Right lobe of liver (tissue), 4 donors: ENCODE measurements at regions not wholly inside any gene's neighbourhood (a gene's known extent, or its start where the extent isn't known, plus 50 kb on each side); places are given as distances from the start of the nearest gene placed in this dataset.

Source experiments
- POLR2A ChIP-seq: fragments of 450-650 bp; IDR thresholded peaks from one replicate; pipeline ENCODE4 v1.6.1; 2017; ENCODE audit warnings: antibody characterized with exemption, mild to moderate bottlenecking
- TF ChIP-seq, protein P1 (sequence below), 4 donors: fragments of 200-600 bp in 3 of 4; fragments of 450-650 bp in 1 of 4; IDR thresholded peaks; one replicate each; pipeline versions ENCODE4 v1.5.1 to v1.8.0; 2016 to 2022; ENCODE audit warnings: antibody characterized with exemption in 4 of 4, mild to moderate bottlenecking in 2 of 4
- donor health status: DM: no; HTN: no; CAD: no.
- donor health status: DM: no; HTN: no; CAD: no.
- donor health status: DM: no; HTN: yes; CAD: no.

- TF ChIP-seq, protein P1, sequence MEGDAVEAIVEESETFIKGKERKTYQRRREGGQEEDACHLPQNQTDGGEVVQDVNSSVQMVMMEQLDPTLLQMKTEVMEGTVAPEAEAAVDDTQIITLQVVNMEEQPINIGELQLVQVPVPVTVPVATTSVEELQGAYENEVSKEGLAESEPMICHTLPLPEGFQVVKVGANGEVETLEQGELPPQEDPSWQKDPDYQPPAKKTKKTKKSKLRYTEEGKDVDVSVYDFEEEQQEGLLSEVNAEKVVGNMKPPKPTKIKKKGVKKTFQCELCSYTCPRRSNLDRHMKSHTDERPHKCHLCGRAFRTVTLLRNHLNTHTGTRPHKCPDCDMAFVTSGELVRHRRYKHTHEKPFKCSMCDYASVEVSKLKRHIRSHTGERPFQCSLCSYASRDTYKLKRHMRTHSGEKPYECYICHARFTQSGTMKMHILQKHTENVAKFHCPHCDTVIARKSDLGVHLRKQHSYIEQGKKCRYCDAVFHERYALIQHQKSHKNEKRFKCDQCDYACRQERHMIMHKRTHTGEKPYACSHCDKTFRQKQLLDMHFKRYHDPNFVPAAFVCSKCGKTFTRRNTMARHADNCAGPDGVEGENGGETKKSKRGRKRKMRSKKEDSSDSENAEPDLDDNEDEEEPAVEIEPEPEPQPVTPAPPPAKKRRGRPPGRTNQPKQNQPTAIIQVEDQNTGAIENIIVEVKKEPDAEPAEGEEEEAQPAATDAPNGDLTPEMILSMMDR (IDR thresholded peaks at IDR 0.05) = no peak
- TF ChIP-seq POLR2A = no peak
Observed at GRCh38 chr16:60930291-60930690, 1105.9 kb downstream of the CDH8 start.
